DND-41 (cell line): ENCODE measurements at regions not wholly inside any gene's neighbourhood (a gene's known extent, or its start where the extent isn't known, plus 50 kb on each side); places are given as distances from the start of the nearest gene placed in this dataset.

ENCODE experiments used
- CTCF ChIP-seq: IDR thresholded peaks from 2 replicates; pipeline ENCODE4 v1.5.1; 2012; ENCODE audit warnings: borderline replicate concordance, low read length, moderate library complexity, mild to moderate bottlenecking; ENCODE audit not compliant: poor library complexity, severe bottlenecking; ENCODE audit errors: extremely low read depth
- EZH2 ChIP-seq: IDR thresholded peaks from 3 replicates; pipeline ENCODE4 v1.6.1; 2012; ENCODE audit warnings: borderline replicate concordance, low read depth, mild to moderate bottlenecking, moderate library complexity, low read length, inconsistent platforms; ENCODE audit not compliant: severe bottlenecking

DNA sequence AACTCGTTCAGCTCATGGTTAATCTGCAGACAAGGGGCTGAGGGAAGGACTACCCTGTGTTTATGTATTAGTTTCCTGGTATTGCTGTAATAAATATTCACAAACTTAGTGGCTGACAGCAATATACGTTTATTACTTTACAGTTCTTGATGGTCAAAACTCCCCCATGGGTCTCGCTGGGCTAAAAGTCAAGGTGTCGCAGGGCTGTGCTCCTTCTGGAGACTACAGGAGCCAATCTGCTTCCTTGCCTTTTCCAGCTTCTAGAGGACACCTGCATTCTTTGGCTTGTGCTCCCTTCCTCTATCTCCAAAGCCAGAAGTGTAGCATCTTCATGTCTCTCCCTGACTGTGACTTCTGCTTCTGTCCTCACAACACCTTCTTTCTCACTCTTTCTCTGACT, 653.8 kb upstream of the RIOK2 start:
- TF ChIP-seq CTCF = no peak
- no peak for TF ChIP-seq EZH2
